Glutamatergic neuron (in vitro differentiated cells): ENCODE measurements at regions not wholly inside any gene's neighbourhood (a gene's known extent, or its start where the extent isn't known, plus 50 kb on each side); places are given as distances from the start of the nearest gene placed in this dataset.

Experiments used
- DNase-seq: peaks from one replicate; pipeline ENCODE4 v3.0.0; 2022
- H3K27ac Mint-ChIP-seq: one replicate; pipeline ENCODE4 v1.8.0; 2020; ENCODE audit warnings: mild to moderate bottlenecking, mixed read lengths, inconsistent platforms; ENCODE audit not compliant: unreplicated experiment
- H3K27me3 Mint-ChIP-seq: one replicate; pipeline ENCODE4 v1.8.0; 2020; ENCODE audit warnings: mild to moderate bottlenecking, moderate library complexity, mixed read lengths, inconsistent platforms; ENCODE audit not compliant: unreplicated experiment
- H3K36me3 Mint-ChIP-seq: one replicate; pipeline ENCODE4 v1.8.0; 2020; ENCODE audit warnings: mild to moderate bottlenecking, mixed read lengths, inconsistent platforms; ENCODE audit not compliant: unreplicated experiment
- H3K4me1 Mint-ChIP-seq: one replicate; pipeline ENCODE4 v1.8.0; 2020; ENCODE audit warnings: mild to moderate bottlenecking, low read depth, mixed read lengths, inconsistent platforms; ENCODE audit not compliant: unreplicated experiment
- H3K4me3 Mint-ChIP-seq: one replicate; pipeline ENCODE4 v1.8.0; 2020; ENCODE audit warnings: mild to moderate bottlenecking, mixed read lengths, inconsistent platforms; ENCODE audit not compliant: unreplicated experiment
- H3K9me3 Mint-ChIP-seq: one replicate; pipeline ENCODE4 v1.8.0; 2020; ENCODE audit warnings: mild to moderate bottlenecking, moderate library complexity, mixed read lengths, inconsistent platforms; ENCODE audit not compliant: unreplicated experiment
- CTCF ChIP-seq: fragments of 200-600 bp; sonication (generic); IDR thresholded peaks from one replicate; pipeline ENCODE4 v1.5.0; 2021; ENCODE audit not compliant: partially characterized antibody, unreplicated experiment

DNA sequence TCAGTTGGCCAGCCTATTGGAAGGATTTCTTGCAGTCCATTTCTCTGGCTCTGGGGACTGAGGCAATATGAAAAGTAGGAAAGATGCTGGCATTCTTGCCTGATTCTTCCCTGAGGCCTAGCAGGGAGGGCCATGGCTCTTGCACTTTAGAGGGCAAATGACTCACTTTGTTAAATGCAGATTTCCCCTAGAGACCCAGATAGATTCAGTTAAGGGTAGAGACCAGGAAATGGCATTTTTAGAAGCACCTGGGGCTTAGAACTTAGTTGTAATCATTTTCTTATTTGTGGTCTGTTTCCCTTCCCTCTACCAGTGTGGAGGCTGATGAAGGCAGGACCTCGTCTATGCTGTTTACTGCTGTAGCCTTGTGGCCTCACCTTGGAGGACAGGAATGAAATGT lies 112.8 kb upstream of the NR3C1 start:
- Mint-ChIP-seq H3K27ac (peak overlapping the region; percentile 71), H3K4me3 (no peak overlapping the region), H3K27me3 (peaks cover 2% of the 10 kb centered on the region), H3K9me3 (peaks cover 2% of the 10 kb centered on the region), H3K4me1 (peaks cover 12% of the 10 kb centered on the region), H3K36me3 (no peaks in the 10 kb centered on the region)
- TF ChIP-seq CTCF: no peak
- no peak for DNase-seq

DNA sequence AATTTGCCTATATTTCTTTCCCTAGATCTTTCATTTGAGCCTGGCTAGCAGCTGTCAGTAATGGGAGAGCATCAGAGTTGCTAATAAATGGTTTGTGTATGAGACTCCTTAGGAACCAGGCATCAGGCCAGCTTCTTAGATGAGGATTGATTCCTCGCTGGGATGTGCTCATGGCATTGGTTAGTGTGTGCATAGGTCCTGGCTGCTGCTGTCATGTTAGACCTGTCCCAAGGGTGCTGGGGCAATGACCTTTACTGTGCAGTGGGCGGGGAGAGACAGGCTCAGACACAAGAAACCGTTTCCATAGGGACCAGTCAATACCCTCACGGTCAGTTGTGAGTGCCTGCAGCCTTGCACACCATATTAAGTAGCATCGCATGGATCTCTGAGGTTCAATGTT lies 112.3 kb upstream of the NR3C1 start:
- peak; percentile 80 for DNase-seq
- no peak for TF ChIP-seq CTCF
- H3K9me3 Mint-ChIP-seq: peaks cover 2% of the 10 kb centered on the region
- no peaks in the 10 kb centered on the region for H3K36me3 Mint-ChIP-seq
- H3K27me3 Mint-ChIP-seq: peaks cover 2% of the 10 kb centered on the region
- H3K4me1 Mint-ChIP-seq: peaks cover 12% of the 10 kb centered on the region
- H3K4me3 Mint-ChIP-seq: no peak overlapping the region
- peak overlapping the region; percentile 71 for H3K27ac Mint-ChIP-seq

GRCh38 chr5:143514616-143515335 lies 111.3 kb upstream of the NR3C1 start:
- Mint-ChIP-seq H3K4me1 (peaks cover 12% of the 10 kb centered on the region), H3K36me3 (no peaks in the 10 kb centered on the region), H3K27ac (no peak overlapping the region), H3K27me3 (peaks cover 2% of the 10 kb centered on the region), H3K4me3 (no peak overlapping the region), H3K9me3 (peaks cover 2% of the 10 kb centered on the region)
- TF ChIP-seq CTCF: no peak
- no peak for DNase-seq

DNA sequence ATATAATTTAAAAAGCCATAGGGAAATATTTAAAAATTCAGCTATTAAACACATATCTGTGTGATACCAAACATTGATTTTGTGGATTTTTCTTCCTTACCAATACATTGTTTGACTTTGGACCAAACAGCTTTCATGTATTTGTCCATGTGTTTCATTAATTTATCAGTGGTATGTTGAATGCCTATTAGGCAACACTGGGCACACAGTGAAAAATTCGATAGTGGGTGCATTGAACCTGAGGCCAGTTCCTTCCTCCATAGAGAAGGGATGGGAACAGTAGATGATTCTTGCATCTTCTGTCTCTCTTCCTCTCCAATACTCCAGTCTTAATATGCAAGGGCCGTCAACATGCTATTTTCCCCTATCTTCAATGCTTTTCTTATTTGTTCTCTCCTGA lies 110.2 kb upstream of the NR3C1 start:
- no peaks in the 10 kb centered on the region for H3K36me3 Mint-ChIP-seq
- H3K9me3 Mint-ChIP-seq: peaks cover 2% of the 10 kb centered on the region
- H3K4me1 Mint-ChIP-seq: peaks cover 12% of the 10 kb centered on the region
- peaks cover 2% of the 10 kb centered on the region for H3K27me3 Mint-ChIP-seq
- TF ChIP-seq CTCF: no peak
- H3K4me3 Mint-ChIP-seq: no peak overlapping the region
- no peak overlapping the region for H3K27ac Mint-ChIP-seq
- no peak for DNase-seq

DNA sequence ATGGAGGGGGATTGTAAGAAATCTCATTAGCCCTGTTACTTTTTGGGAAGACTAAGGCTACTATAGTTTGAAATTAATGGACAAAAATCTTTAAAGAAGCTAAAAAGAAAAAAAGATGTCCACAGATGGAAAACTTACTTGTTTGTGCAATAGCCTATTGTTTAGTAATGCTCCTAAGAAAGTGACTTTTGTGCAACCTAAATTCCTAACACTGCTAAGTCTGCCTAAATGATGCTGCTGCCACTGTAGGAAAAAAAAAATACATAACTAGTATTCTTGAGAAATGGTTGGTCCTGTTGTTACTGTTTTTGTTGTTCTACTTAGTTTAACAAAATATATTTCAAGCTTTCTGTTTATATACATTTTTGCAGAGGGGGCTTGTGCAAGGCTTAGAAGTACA lies 108.2 kb upstream of the NR3C1 start:
- H3K27me3 Mint-ChIP-seq: peaks cover 2% of the 10 kb centered on the region
- no peak for DNase-seq
- no peak for TF ChIP-seq CTCF
- H3K9me3 Mint-ChIP-seq: no peaks in the 10 kb centered on the region
- H3K27ac Mint-ChIP-seq: no peak overlapping the region
- H3K4me3 Mint-ChIP-seq: no peak overlapping the region
- no peaks in the 10 kb centered on the region for H3K36me3 Mint-ChIP-seq
- H3K4me1 Mint-ChIP-seq: peaks cover 12% of the 10 kb centered on the region
